GM12873 (cell line): ENCODE measurements at regions not wholly inside any gene's neighbourhood (a gene's known extent, or its start where the extent isn't known, plus 50 kb on each side); places are given as distances from the start of the nearest gene placed in this dataset.
A peak's percentile ranks its signal among the peaks of the same experiment; 100 is the strongest.

Experiments
- TF ChIP-seq, protein P1 (sequence below): IDR thresholded peaks from 2 replicates; pipeline ENCODE4 v1.5.1; 2012; ENCODE audit warnings: low read depth, mild to moderate bottlenecking, moderate library complexity, low read length, control low read depth; ENCODE audit not compliant: insufficient read depth; ENCODE audit errors: missing control alignments

GRCh38 chr5:148734518-148734917 lies 80.2 kb upstream of the HTR4 start:
- TF ChIP-seq, protein P1, sequence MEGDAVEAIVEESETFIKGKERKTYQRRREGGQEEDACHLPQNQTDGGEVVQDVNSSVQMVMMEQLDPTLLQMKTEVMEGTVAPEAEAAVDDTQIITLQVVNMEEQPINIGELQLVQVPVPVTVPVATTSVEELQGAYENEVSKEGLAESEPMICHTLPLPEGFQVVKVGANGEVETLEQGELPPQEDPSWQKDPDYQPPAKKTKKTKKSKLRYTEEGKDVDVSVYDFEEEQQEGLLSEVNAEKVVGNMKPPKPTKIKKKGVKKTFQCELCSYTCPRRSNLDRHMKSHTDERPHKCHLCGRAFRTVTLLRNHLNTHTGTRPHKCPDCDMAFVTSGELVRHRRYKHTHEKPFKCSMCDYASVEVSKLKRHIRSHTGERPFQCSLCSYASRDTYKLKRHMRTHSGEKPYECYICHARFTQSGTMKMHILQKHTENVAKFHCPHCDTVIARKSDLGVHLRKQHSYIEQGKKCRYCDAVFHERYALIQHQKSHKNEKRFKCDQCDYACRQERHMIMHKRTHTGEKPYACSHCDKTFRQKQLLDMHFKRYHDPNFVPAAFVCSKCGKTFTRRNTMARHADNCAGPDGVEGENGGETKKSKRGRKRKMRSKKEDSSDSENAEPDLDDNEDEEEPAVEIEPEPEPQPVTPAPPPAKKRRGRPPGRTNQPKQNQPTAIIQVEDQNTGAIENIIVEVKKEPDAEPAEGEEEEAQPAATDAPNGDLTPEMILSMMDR, result peak; percentile 18

DNA sequence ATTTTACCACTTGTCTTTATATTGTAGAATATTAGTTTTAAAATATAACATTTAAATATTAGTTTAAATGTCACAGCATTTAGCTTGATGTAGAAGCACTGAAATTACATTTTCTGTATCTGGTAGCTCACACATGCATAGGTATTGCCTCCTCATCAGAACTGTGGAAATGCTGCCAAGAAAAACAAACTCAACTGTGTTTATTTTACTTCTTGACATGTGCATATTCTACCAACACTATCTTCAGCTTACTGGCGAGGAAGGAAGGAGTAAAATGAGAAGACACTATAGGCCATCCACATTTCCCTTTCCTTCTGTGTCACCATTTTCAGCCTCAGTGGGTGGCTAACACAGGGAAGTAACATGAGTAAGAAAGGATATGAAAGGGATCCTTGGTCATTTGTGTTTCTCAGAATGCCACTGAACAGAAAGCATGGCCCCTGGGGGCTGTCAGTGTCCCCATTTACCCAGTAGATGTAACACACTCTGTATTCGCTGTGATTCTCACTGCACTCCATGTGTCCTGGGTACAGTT lies 81.0 kb upstream of the HTR4 start:
- TF ChIP-seq, protein P1, result no peak

DNA sequence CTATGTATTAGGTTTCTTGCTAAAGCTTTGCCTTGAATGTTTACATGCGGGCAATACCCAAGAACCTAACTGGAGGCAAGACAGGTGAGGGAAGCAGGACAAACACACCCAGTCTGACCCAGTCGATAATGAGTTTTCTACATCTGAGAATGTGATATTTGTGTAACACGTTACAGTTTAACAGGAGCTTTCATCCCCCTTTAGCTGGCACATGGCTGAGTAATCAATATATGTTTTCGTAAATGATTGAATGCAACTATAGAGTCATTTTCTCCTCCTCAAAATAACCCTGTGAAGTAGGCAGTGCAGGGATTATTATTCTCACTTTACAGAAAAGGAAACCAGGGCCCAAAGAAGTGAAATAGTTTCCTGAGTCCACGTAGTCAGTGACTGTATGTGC lies 84.7 kb upstream of the HTR4 start:
- TF ChIP-seq, protein P1, result no peak

DNA sequence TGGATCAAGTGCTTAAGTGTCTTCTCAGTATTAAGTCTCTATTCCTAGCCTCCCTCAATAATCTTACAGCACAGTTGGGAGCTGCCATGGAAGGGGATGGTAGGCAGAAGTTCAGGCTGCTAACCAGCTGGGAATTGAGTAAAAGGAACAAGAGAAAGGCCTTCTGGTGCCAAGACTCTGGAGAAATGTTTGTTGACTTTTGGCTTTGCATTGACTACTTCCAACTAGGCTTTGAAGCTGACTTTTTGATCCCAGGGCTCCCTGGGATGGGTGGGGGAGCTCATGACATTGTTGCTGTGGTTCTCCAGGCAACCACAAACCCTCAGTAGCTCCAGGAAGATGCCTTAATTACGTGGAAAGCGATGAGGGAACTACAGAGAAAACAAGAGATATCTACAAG lies 85.2 kb upstream of the HTR4 start:
- TF ChIP-seq, protein P1, result no peak

- TF ChIP-seq, protein P1, result no peak
These were observed 85.9 kb upstream of the HTR4 start for GRCh38 chr5:148740079-148740858.

DNA sequence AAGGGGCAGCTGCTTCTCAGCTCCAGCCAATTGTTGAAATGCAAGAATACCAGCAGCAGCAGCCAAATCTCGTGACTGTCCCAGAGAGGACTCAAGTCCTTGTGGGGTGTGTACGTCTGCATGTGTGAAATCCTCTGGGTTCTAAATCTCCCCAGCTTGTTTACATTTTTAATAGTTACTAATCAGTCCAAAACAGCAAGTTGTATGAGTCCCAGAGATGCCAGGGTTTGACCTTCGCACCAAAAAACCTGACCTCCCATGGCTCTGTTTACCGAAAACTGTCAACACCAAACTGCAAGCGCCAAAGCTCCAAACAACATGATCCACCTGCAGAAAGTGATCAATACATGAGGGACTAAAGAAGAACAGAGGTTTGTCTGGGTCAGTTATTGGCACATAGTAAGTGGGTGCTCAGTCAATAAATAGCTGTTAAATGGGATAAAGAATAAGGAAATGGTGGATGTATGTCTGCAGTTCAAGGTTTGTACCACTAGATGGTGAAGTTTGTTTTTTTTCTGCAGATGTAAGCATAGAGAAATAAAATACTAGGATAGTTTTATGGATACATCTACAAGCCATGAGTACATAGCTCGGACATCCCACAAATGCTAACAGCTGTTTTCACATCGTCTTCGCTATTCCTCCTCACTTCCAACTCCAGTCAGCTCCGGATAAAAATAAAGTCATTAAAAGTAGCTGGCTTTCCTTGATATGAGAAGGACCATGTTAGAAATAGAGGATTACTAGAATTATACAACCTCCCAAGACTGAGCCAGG lies 85.3 kb upstream of the ADRB2 start:
- TF ChIP-seq, protein P1, result peak; percentile 73
